OCI-LY1 (cell line): ENCODE measurements at regions not wholly inside any gene's neighbourhood (a gene's known extent, or its start where the extent isn't known, plus 50 kb on each side); places are given as distances from the start of the nearest gene placed in this dataset.
"Not testable (repeated sequence)": the region's sequence is repeated elsewhere in the genome, so short reads cannot be mapped to it uniquely, and the experiment has no call there.

Experiments
- H2AFZ ChIP-seq: fragments of 200-600 bp; sonication (generic), shearing (Covaris generic); 2 replicates; pipeline ENCODE4 v1.6.0; 2014; ENCODE audit warnings: antibody characterized with exemption, mild to moderate bottlenecking, low read length
- H3F3A ChIP-seq: fragments of 200-600 bp; sonication (generic), shearing (Covaris generic); 2 replicates; pipeline ENCODE4 v1.6.0; 2014; ENCODE audit warnings: mild to moderate bottlenecking, antibody characterized with exemption, low read length, moderate library complexity; ENCODE audit not compliant: insufficient read depth
- H3K27ac ChIP-seq: fragments of 200-600 bp; sonication (generic); 2 replicates; pipeline ENCODE4 v1.5.1; 2014; ENCODE audit warnings: low read length, mixed run types, mild to moderate bottlenecking, low read depth; ENCODE audit not compliant: poor library complexity, severe bottlenecking
- H3K27me3 ChIP-seq: fragments of 200-600 bp; sonication (generic); 2 replicates; pipeline ENCODE4 v1.6.0; 2014; ENCODE audit warnings: antibody characterized with exemption, mild to moderate bottlenecking, low read length, moderate library complexity; ENCODE audit not compliant: insufficient read depth
- H3K36me3 ChIP-seq: fragments of 200-600 bp; sonication (generic); 2 replicates; pipeline ENCODE4 v1.6.1; 2014; ENCODE audit warnings: mild to moderate bottlenecking, antibody characterized with exemption, low read length, moderate library complexity, mixed read lengths; ENCODE audit not compliant: insufficient read depth
- H3K4me1 ChIP-seq: fragments of 200-600 bp; sonication (generic); 2 replicates; pipeline ENCODE4 v1.5.1; 2014; ENCODE audit warnings: mild to moderate bottlenecking, low read length, moderate library complexity; ENCODE audit not compliant: insufficient read depth, severe bottlenecking
- H3K4me2 ChIP-seq: fragments of 200-600 bp; sonication (generic), shearing (Covaris generic); 2 replicates; pipeline ENCODE4 v1.6.1; 2014; ENCODE audit warnings: low read length
- H3K4me3 ChIP-seq: fragments of 200-600 bp; sonication (generic); 2 replicates; pipeline ENCODE4 v1.5.1; 2014; ENCODE audit warnings: low read length, low read depth, mild to moderate bottlenecking, mixed read lengths; ENCODE audit not compliant: poor library complexity, severe bottlenecking
- H3K79me2 ChIP-seq: fragments of 200-600 bp; shearing (Covaris generic); 2 replicates; pipeline ENCODE4 v1.6.1; 2016; ENCODE audit warnings: mixed run types, low read length, mixed read lengths; ENCODE audit not compliant: insufficient read depth
- H3K9ac ChIP-seq: fragments of 200-600 bp; sonication (generic), shearing (Covaris generic); 2 replicates; pipeline ENCODE4 v1.6.1; 2014; ENCODE audit warnings: mild to moderate bottlenecking, low read length, mixed read lengths
- H3K9me2 ChIP-seq: fragments of 200-600 bp; sonication (generic), shearing (Covaris generic); 2 replicates; pipeline ENCODE4 v1.6.1; 2014; ENCODE audit warnings: low read depth, mild to moderate bottlenecking, low read length, mixed read lengths
- H3K9me3 ChIP-seq: fragments of 200-600 bp; shearing (Covaris generic); 2 replicates; pipeline ENCODE4 v1.6.1; 2014; ENCODE audit warnings: low read length, mixed read lengths
- H4K20me1 ChIP-seq: fragments of 200-600 bp; sonication (generic), shearing (Covaris generic); 2 replicates; pipeline ENCODE4 v1.6.0; 2016; ENCODE audit warnings: mild to moderate bottlenecking, low read length; ENCODE audit not compliant: insufficient read depth
- EZH2 ChIP-seq: fragments of 200-600 bp; sonication (generic), shearing (Covaris generic); IDR thresholded peaks from 2 replicates; pipeline ENCODE4 v1.8.0; 2017; ENCODE audit warnings: borderline replicate concordance, mixed run types, mild to moderate bottlenecking, antibody characterized with exemption, low read length, moderate library complexity, mixed read lengths
- TF ChIP-seq, protein P1 (sequence below): fragments of 200-600 bp; sonication (generic), shearing (Covaris generic); IDR thresholded peaks from 2 replicates; pipeline ENCODE4 v1.5.1; 2017; ENCODE audit warnings: mild to moderate bottlenecking, antibody characterized with exemption, low read length, moderate library complexity, mixed read lengths

DNA sequence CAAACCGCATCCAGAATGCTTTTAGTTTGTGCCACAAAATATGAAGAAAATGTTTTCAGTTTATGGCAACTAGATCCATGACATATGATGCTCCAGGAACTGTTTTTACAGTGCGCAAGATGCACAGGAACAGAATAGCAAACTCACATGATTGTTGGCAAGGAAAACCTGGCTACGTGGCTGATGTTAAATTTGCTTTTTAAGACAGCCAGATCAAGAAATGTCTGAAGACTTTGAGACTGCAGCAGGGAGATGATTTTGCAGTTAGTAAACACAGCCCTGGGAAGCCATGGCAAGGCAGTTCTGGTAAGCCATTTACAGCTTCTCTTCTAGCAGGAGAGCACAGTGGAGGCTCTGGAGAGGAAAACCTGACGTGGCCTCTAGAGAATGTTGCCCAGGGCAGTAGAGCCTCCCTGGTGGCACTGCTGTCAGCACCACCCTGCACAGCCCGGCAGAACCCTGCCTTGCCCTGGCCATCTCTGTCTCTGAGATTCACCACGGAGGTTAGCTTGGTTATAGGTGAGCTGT, 69.8 kb upstream of the TNRC6B start:
- Histone ChIP-seq H3F3A (no peaks in the 10 kb centered on the region), H4K20me1 (no peaks in the 10 kb centered on the region), H3K36me3 (no peaks in the 10 kb centered on the region), H3K79me2 (peaks cover 34% of the 10 kb centered on the region), H3K4me2 (peak overlapping the region; percentile 65), H3K9me3 (peaks cover 3% of the 10 kb centered on the region; the same call in 1 of the 2 replicates), H3K4me1 (peaks cover 35% of the 10 kb centered on the region), H3K4me3 (peak overlapping the region; percentile 21), H3K27me3 (no peaks in the 10 kb centered on the region), H3K27ac (peak overlapping the region; percentile 11), H2AFZ (no peak overlapping the region), H3K9ac (peak overlapping the region; percentile 32), H3K9me2 (no peaks in the 10 kb centered on the region)
- TF ChIP-seq, protein P1, sequence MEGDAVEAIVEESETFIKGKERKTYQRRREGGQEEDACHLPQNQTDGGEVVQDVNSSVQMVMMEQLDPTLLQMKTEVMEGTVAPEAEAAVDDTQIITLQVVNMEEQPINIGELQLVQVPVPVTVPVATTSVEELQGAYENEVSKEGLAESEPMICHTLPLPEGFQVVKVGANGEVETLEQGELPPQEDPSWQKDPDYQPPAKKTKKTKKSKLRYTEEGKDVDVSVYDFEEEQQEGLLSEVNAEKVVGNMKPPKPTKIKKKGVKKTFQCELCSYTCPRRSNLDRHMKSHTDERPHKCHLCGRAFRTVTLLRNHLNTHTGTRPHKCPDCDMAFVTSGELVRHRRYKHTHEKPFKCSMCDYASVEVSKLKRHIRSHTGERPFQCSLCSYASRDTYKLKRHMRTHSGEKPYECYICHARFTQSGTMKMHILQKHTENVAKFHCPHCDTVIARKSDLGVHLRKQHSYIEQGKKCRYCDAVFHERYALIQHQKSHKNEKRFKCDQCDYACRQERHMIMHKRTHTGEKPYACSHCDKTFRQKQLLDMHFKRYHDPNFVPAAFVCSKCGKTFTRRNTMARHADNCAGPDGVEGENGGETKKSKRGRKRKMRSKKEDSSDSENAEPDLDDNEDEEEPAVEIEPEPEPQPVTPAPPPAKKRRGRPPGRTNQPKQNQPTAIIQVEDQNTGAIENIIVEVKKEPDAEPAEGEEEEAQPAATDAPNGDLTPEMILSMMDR = no peak
- no peak for TF ChIP-seq EZH2

DNA sequence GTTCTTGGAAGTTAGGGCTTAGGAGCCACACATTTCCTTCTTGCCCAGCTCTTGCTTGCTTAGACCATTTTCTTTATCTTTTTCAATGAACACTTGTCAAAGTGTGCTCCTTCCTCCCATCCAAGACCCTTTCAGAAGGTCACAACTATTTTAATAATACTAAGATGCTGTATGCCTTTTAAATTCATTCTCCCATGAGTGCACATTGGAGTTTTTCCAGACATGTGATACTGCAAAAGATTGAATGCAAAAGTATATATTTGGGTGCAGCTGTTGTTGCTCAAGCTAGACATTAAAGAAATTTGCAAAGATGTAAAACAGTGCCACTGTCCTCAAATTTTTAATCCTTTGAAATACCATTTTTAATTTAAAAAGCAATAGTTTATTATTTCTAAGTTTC, 69.3 kb upstream of the TNRC6B start:
- H3K4me2 ChIP-seq = peak overlapping the region; percentile 65
- no peaks in the 10 kb centered on the region for H3K9me2 ChIP-seq
- no peak overlapping the region for H2AFZ ChIP-seq
- no peaks in the 10 kb centered on the region for H3K36me3 ChIP-seq
- peaks cover 3% of the 10 kb centered on the region; the same call in 1 of the 2 replicates for H3K9me3 ChIP-seq
- no peak overlapping the region; the same call in 1 of the 2 replicates for H3K9ac ChIP-seq
- peak overlapping the region; percentile 11 for H3K27ac ChIP-seq
- H3F3A ChIP-seq = no peaks in the 10 kb centered on the region
- peak overlapping the region; percentile 21 for H3K4me3 ChIP-seq
- peaks cover 35% of the 10 kb centered on the region for H3K4me1 ChIP-seq
- no peaks in the 10 kb centered on the region for H3K27me3 ChIP-seq
- H3K79me2 ChIP-seq = peaks cover 35% of the 10 kb centered on the region
- no peak for TF ChIP-seq EZH2
- TF ChIP-seq, protein P1 = no peak
- no peaks in the 10 kb centered on the region for H4K20me1 ChIP-seq

DNA sequence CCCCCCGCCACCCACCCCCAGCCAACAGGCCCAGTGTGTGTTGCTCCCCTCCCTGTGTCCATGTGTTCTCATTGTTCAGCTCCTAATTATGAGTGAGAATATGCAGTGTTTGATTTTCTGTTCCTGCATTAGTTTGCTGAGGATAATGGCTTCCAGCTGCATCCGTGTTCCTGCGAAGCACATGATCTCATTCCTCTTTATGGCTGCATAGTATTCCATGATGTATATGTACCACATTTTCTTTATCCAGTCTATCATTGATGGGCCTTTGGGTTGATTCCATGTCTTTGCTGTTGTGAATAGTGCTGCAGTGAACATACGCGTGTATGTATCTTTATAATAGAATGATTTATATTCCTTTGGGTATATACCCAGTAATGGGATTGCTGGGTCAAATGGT, 68.8 kb upstream of the TNRC6B start:
- H3K36me3 ChIP-seq, H3K4me3 ChIP-seq, H3K9ac ChIP-seq, H3F3A ChIP-seq, H2AFZ ChIP-seq, H3K27ac ChIP-seq, H3K9me2 ChIP-seq, H3K27me3 ChIP-seq, H4K20me1 ChIP-seq, H3K4me2 ChIP-seq, H3K9me3 ChIP-seq: not testable (repeated sequence)
- peaks cover 41% of the 10 kb centered on the region for H3K79me2 ChIP-seq
- H3K4me1 ChIP-seq = peaks cover 35% of the 10 kb centered on the region

DNA sequence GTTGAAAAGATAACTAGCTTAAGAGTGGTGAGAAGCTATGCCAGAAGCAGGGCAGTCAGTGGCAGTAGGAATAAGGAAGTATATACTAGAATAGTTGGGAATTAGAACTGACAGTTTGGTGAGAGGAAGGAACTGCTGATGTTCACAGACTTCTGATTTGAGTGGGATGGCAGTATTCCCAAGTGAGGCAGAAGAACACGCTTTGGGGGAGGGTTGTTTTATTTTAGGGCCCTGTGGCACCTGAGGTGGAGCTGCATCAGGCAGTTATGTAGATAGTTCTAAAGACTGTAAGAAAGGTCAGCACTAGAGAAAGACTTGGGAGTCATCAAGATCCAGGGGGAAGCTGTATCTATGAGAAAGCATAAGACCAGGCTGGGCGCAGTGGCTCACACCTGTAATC, 66.3 kb upstream of the TNRC6B start:
- H2AFZ ChIP-seq = no peak overlapping the region
- no peaks in the 10 kb centered on the region for H3K36me3 ChIP-seq
- no peaks in the 10 kb centered on the region for H3K9me2 ChIP-seq
- no peak overlapping the region for H3K4me3 ChIP-seq
- TF ChIP-seq EZH2 = no peak
- TF ChIP-seq, protein P1 = no peak
- H3F3A ChIP-seq = no peaks in the 10 kb centered on the region
- peaks cover 36% of the 10 kb centered on the region for H3K79me2 ChIP-seq
- no peaks in the 10 kb centered on the region for H3K27me3 ChIP-seq
- H3K27ac ChIP-seq = no peak overlapping the region
- peaks cover 3% of the 10 kb centered on the region; the same call in 1 of the 2 replicates for H3K9me3 ChIP-seq
- H3K4me2 ChIP-seq = no peak overlapping the region
- peaks cover 38% of the 10 kb centered on the region for H3K4me1 ChIP-seq
- H4K20me1 ChIP-seq = no peaks in the 10 kb centered on the region
- H3K9ac ChIP-seq = no peak overlapping the region
